Hepatocyte (in vitro differentiated cells): ENCODE measurements at regions not wholly inside any gene's neighbourhood (a gene's known extent, or its start where the extent isn't known, plus 50 kb on each side); places are given as distances from the start of the nearest gene placed in this dataset.
"Not testable (repeated sequence)": the region's sequence is repeated elsewhere in the genome, so short reads cannot be mapped to it uniquely, and the experiment has no call there.

Experiments
- CTCF ChIP-seq: fragments of 200-600 bp; sonication (generic); IDR thresholded peaks from 2 replicates; pipeline ENCODE4 v1.5.1; 2016; ENCODE audit warnings: antibody characterized with exemption, mild to moderate bottlenecking; ENCODE audit not compliant: poor library complexity
- EZH2 ChIP-seq: fragments of 200-600 bp; sonication (generic); IDR thresholded peaks from 2 replicates; pipeline ENCODE4 v1.6.1; 2016; ENCODE audit warnings: antibody characterized with exemption, mild to moderate bottlenecking, borderline replicate concordance

GRCh38 chr2:87512864-87513530 is 234.9 kb upstream of the PLGLB2 start:
- TF ChIP-seq CTCF, EZH2: not testable (repeated sequence)
